GM12878 (cell line): ENCODE measurements at regions not wholly inside any gene's neighbourhood (a gene's known extent, or its start where the extent isn't known, plus 50 kb on each side); places are given as distances from the start of the nearest gene placed in this dataset.

Experiments used
- ATAC-seq: fragments of 200-7000 bp; cut with Tn5 transposase; 3 replicates; pipeline ENCODE4 v1.9.1; 2020; ENCODE audit warnings: mild to moderate bottlenecking, moderate library complexity
- BruUV-seq: library from RNA; stranded (reverse); fragments of 400-500 nt; replicated peaks from 2 replicates; lab custom pipeline; 2021; lab: Mats Ljungman, UMichigan
- CTCF ChIA-PET: fragments of 300-600 bp; sonication (Branson Sonifier 250); formaldehyde crosslinking; extraction: SDS; loops from one replicate; lab custom pipeline; 2021; ENCODE audit warnings: inconsistent platforms; lab: Yijun Ruan, JAX
- POLR2A ChIA-PET: fragments of 350-600 bp; formaldehyde crosslinking; extraction: SDS; loops from one replicate; lab custom pipeline; 2021; ENCODE audit warnings: inconsistent platforms; lab: Charles Lee
- RAD21 ChIA-PET: fragments of 300-600 bp; sonication (Branson Sonifier 250); formaldehyde crosslinking; loops from one replicate; lab custom pipeline; 2023; ENCODE audit warnings: antibody characterized with exemption; ENCODE audit not compliant: unreplicated experiment; lab: Charles Lee
- SMC1A ChIA-PET: fragments of 300-600 bp; sonication (Branson Sonifier 250); formaldehyde crosslinking; loops from one replicate; lab custom pipeline; 2023; ENCODE audit not compliant: unreplicated experiment, uncharacterized antibody; lab: Charles Lee
- DNase-seq: peaks from one replicate; pipeline ENCODE4 v3.0.0-alpha.2; 2011; ENCODE audit warnings: low read depth, low spot score
- FAIRE-seq: peaks from 3 replicates; lab custom pipeline; 2011; peaks lifted over from hg19 to GRCh38; lab: Jason Lieb, UNC
- H2AFZ ChIP-seq: 2 replicates; pipeline ENCODE4 v1.6.0; 2011; ENCODE audit warnings: low read depth, low read length, control low read depth; ENCODE audit not compliant: control insufficient read depth
- H3K27ac ChIP-seq: 2 replicates; pipeline ENCODE4 v1.5.1; 2011; ENCODE audit warnings: control low read depth; ENCODE audit not compliant: control insufficient read depth, insufficient read depth
- H3K27me3 ChIP-seq, 2 experiments: replicated peaks in 1 of 2; 2 replicates each; pipeline versions ENCODE4 v1.6.0 to v1.6.1; 2011; ENCODE audit warnings: low read length in 1 of 2; ENCODE audit not compliant: control insufficient read depth in 2 of 2, insufficient read depth in 2 of 2
- H3K36me3 ChIP-seq, 2 experiments: 2 replicates each; pipeline ENCODE4 v1.5.1; 2011; ENCODE audit warnings: low read length in 1 of 2; ENCODE audit not compliant: control insufficient read depth in 2 of 2, insufficient read depth in 2 of 2
- H3K4me1 ChIP-seq: 2 replicates; pipeline ENCODE4 v1.6.1; 2011; ENCODE audit warnings: mild to moderate bottlenecking, low read length, moderate library complexity, mixed read lengths; ENCODE audit not compliant: control insufficient read depth, insufficient read depth
- H3K4me2 ChIP-seq: 2 replicates; pipeline ENCODE4 v1.6.0; 2011; ENCODE audit warnings: control low read depth; ENCODE audit not compliant: control insufficient read depth, insufficient read depth
- H3K4me3 ChIP-seq: fragments of 200-600 bp; sonication (generic); 2 replicates; pipeline ENCODE4 v1.5.1; 2016
- H3K79me2 ChIP-seq: 2 replicates; pipeline ENCODE4 v1.6.0; 2011; ENCODE audit warnings: low read length; ENCODE audit not compliant: control insufficient read depth, insufficient read depth
- H3K9ac ChIP-seq: 2 replicates; pipeline ENCODE4 v1.8.0; 2011; ENCODE audit warnings: low read length, control low read depth, mixed read lengths; ENCODE audit not compliant: control insufficient read depth, insufficient read depth
- H3K9me3 ChIP-seq: replicated peaks from 3 replicates; pipeline ENCODE4 v1.5.1; 2011; ENCODE audit warnings: mild to moderate bottlenecking, low read length; ENCODE audit not compliant: control insufficient read depth, insufficient read depth
- H4K20me1 ChIP-seq: 2 replicates; pipeline ENCODE4 v1.6.0; 2011; ENCODE audit not compliant: control insufficient read depth, insufficient read depth
- GATAD2B ChIP-seq: fragments of 450-650 bp; conservative IDR thresholded peaks from 2 replicates; pipeline ENCODE4 v1.6.1; 2017; ENCODE audit warnings: low read depth, mild to moderate bottlenecking, moderate library complexity
- KLF5 ChIP-seq: fragments of 450-650 bp; IDR thresholded peaks from 2 replicates; pipeline ENCODE4 v1.6.1; 2014; ENCODE audit warnings: mild to moderate bottlenecking; ENCODE audit not compliant: partially characterized antibody
- SPI1 ChIP-seq: IDR thresholded peaks from 2 replicates; pipeline ENCODE4 v1.6.1; 2011; ENCODE audit warnings: low read depth, mild to moderate bottlenecking, low read length, moderate library complexity, borderline replicate concordance; ENCODE audit not compliant: insufficient read depth
- SREBF1 ChIP-seq: IDR thresholded peaks from 2 replicates; pipeline ENCODE4 v1.6.1; 2012; ENCODE audit warnings: mild to moderate bottlenecking, low read length
- TAF1 ChIP-seq: IDR thresholded peaks from 2 replicates; pipeline ENCODE4 v1.6.1; 2011; ENCODE audit warnings: mild to moderate bottlenecking, low read depth, low read length, borderline replicate concordance
- WGBS: methylation state at CpG from one replicate; pipeline ENCODE4 v1.1.6; 2016; ENCODE audit warnings: low lambda C conversion rate; ENCODE audit not compliant: insufficient replicate concordance, insufficient coverage; ENCODE audit errors: missing lambda C conversion rate; 5-methylcytosine and 5-hydroxymethylcytosine counted together
- in situ Hi-C: fragments of 300-500 bp; cut with MboI; formaldehyde crosslinking; loops from 9 replicates; pipeline ENCODE4 v1.14.3; 2018; ENCODE audit warnings: mixed read lengths
- intact Hi-C: fragments of 100-400 bp; cut with micrococcal nuclease; formaldehyde crosslinking; loops from one replicate; pipeline ENCODE4 v1.14.2; 2022; ENCODE audit not compliant: unreplicated experiment
- TF ChIP-seq, protein P1 (sequence below): fragments of 450-650 bp; IDR thresholded peaks from 2 replicates; pipeline ENCODE4 v1.6.1; 2016; ENCODE audit warnings: mild to moderate bottlenecking
- TF ChIP-seq, protein P2 (sequence below): fragments of 450-650 bp; IDR thresholded peaks from 2 replicates; pipeline ENCODE4 v1.6.1; 2017; ENCODE audit warnings: low read depth, mild to moderate bottlenecking, moderate library complexity
- TF ChIP-seq, protein P3 (sequence below): fragments of 450-650 bp; IDR thresholded peaks from 2 replicates; pipeline ENCODE4 v1.6.1; 2016; ENCODE audit warnings: mild to moderate bottlenecking, moderate library complexity, borderline replicate concordance

DNA sequence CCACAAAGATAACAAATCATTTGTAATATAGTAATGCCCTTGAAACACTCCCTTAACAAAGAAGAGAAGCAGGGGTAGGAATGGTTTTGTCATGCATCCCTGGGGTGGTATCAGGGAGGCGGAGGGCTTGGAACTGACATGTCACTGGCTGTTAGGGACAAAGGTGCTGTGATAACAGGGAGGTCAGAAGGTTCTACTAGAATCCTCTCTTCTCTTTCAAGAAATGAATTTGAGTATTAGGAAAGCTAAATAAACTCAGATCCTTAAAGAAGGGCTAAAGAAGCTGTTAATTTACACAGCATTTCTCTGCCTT, 65.4 kb upstream of the ADAMTS18 start:
- no peak for ATAC-seq
- no peak overlapping the region for H3K4me3 ChIP-seq
- no peaks in the 10 kb centered on the region for H3K79me2 ChIP-seq
- H3K9me3 ChIP-seq = no peaks in the 10 kb centered on the region
- H3K9ac ChIP-seq = no peak overlapping the region
- CTCF ChIA-PET = no interaction called here
- H3K27ac ChIP-seq = no peak overlapping the region
- no peaks in the 10 kb centered on the region for H3K36me3 ChIP-seq
- FAIRE-seq = no peak
- intact Hi-C loops = no loop called here
- H3K4me1 ChIP-seq = no peaks in the 10 kb centered on the region
- POLR2A ChIA-PET = no interaction called here
- RAD21 ChIA-PET = no interaction called here
- no peak overlapping the region for H2AFZ ChIP-seq
- SMC1A ChIA-PET = no interaction called here
- TF ChIP-seq KLF5 (no peak), SREBF1 (no peak), GATAD2B (no peak), TAF1 (no peak), SPI1 (no peak)
- TF ChIP-seq, protein P1, sequence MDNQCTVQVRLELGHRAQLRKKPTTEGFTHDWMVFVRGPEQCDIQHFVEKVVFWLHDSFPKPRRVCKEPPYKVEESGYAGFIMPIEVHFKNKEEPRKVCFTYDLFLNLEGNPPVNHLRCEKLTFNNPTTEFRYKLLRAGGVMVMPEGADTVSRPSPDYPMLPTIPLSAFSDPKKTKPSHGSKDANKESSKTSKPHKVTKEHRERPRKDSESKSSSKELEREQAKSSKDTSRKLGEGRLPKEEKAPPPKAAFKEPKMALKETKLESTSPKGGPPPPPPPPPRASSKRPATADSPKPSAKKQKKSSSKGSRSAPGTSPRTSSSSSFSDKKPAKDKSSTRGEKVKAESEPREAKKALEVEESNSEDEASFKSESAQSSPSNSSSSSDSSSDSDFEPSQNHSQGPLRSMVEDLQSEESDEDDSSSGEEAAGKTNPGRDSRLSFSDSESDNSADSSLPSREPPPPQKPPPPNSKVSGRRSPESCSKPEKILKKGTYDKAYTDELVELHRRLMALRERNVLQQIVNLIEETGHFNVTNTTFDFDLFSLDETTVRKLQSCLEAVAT = no peak
- TF ChIP-seq, protein P2, sequence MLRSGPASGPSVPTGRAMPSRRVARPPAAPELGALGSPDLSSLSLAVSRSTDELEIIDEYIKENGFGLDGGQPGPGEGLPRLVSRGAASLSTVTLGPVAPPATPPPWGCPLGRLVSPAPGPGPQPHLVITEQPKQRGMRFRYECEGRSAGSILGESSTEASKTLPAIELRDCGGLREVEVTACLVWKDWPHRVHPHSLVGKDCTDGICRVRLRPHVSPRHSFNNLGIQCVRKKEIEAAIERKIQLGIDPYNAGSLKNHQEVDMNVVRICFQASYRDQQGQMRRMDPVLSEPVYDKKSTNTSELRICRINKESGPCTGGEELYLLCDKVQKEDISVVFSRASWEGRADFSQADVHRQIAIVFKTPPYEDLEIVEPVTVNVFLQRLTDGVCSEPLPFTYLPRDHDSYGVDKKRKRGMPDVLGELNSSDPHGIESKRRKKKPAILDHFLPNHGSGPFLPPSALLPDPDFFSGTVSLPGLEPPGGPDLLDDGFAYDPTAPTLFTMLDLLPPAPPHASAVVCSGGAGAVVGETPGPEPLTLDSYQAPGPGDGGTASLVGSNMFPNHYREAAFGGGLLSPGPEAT = no peak
- TF ChIP-seq, protein P3, sequence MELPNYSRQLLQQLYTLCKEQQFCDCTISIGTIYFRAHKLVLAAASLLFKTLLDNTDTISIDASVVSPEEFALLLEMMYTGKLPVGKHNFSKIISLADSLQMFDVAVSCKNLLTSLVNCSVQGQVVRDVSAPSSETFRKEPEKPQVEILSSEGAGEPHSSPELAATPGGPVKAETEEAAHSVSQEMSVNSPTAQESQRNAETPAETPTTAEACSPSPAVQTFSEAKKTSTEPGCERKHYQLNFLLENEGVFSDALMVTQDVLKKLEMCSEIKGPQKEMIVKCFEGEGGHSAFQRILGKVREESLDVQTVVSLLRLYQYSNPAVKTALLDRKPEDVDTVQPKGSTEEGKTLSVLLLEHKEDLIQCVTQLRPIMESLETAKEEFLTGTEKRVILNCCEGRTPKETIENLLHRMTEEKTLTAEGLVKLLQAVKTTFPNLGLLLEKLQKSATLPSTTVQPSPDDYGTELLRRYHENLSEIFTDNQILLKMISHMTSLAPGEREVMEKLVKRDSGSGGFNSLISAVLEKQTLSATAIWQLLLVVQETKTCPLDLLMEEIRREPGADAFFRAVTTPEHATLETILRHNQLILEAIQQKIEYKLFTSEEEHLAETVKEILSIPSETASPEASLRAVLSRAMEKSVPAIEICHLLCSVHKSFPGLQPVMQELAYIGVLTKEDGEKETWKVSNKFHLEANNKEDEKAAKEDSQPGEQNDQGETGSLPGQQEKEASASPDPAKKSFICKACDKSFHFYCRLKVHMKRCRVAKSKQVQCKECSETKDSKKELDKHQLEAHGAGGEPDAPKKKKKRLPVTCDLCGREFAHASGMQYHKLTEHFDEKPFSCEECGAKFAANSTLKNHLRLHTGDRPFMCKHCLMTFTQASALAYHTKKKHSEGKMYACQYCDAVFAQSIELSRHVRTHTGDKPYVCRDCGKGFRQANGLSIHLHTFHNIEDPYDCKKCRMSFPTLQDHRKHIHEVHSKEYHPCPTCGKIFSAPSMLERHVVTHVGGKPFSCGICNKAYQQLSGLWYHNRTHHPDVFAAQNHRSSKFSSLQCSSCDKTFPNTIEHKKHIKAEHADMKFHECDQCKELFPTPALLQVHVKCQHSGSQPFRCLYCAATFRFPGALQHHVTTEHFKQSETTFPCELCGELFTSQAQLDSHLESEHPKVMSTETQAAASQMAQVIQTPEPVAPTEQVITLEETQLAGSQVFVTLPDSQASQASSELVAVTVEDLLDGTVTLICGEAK = no peak
- no peak overlapping the region for H3K4me2 ChIP-seq
- DNase-seq = no peak
- in situ Hi-C loops = no loop called here
- H3K27me3 ChIP-seq = no peaks in the 10 kb centered on the region
- 59% methylated on average over 1 of the region's 1 CpG for WGBS
- BruUV-seq = no TSS peak
- no peaks in the 10 kb centered on the region for H4K20me1 ChIP-seq
